ENCODE measurements at regions not wholly inside any gene's neighbourhood (a gene's known extent, or its start where the extent isn't known, plus 50 kb on each side); places are given as distances from the start of the nearest gene placed in this dataset.

DNA sequence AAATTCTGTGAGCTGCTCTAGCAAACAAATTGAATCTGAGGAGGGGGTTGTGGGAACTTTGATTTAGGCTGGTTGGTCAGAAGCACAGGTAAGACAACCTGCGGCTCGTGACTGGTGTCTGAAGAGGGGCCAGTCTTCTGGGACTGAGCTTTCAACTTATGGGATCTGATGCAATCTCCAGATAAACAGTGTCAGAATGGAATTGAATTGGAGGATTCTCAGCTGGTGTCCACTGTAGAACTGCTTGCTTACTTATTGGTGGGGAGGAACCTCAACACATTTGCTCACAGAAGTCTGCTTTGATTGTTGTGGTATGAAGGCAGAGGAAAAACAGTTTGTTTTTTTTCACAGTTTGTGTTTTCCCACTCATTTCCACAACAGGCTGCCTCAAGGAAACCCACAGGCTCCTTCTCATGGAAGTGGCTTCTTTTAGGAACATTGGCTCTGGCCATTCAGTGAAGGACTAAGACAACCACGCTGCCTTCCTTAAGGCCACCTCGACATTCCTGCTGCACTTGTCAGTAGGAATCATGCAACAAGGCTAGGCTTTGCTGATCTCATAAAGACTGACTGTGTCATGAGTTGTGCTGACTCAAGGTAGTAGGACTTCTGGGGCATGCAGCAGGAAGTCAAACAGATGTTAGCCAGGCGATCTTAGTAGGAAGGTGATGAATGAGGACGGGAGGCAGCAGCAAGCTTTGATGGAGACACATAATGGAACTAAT lies 104.7 kb downstream of the TSN start:
- H3K9ac ChIP-seq (ENCODE audit: insufficient read depth in 1 of 2, low read length in 2 of 2) = no peak overlapping the region
- H3K27ac ChIP-seq (ENCODE audit: low read depth in 1 of 2, low read length in 1 of 2) = no peak overlapping the region
- no peaks in the 10 kb centered on the region for H3K27me3 ChIP-seq (ENCODE audit: control insufficient read depth in 3 of 3, insufficient read depth in 3 of 3, low read length in 2 of 3)
- peaks cover 0 to 2% (median 0%) of the 10 kb centered on the region in 4 donors for H3K9me3 ChIP-seq (ENCODE audit: control insufficient read depth in 4 of 4, insufficient read depth in 3 of 4, low read length in 3 of 4)
- H3K4me3 ChIP-seq = no peak overlapping the region
- H3K36me3 ChIP-seq (ENCODE audit: control insufficient read depth in 4 of 4, insufficient read depth in 4 of 4, low read length in 4 of 4) = no peaks in the 10 kb centered on the region
- WGBS, 2 donors = 71 to 78% methylated on average over 6 of the region's 6 CpGs
- TF ChIP-seq, protein P1, sequence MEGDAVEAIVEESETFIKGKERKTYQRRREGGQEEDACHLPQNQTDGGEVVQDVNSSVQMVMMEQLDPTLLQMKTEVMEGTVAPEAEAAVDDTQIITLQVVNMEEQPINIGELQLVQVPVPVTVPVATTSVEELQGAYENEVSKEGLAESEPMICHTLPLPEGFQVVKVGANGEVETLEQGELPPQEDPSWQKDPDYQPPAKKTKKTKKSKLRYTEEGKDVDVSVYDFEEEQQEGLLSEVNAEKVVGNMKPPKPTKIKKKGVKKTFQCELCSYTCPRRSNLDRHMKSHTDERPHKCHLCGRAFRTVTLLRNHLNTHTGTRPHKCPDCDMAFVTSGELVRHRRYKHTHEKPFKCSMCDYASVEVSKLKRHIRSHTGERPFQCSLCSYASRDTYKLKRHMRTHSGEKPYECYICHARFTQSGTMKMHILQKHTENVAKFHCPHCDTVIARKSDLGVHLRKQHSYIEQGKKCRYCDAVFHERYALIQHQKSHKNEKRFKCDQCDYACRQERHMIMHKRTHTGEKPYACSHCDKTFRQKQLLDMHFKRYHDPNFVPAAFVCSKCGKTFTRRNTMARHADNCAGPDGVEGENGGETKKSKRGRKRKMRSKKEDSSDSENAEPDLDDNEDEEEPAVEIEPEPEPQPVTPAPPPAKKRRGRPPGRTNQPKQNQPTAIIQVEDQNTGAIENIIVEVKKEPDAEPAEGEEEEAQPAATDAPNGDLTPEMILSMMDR (IDR thresholded peaks at IDR 0.05; ENCODE audit: control extremely low read depth, extremely low read depth) = no peak
- DNase-seq = no peak
- peaks cover 0 to 9% (median 0%) of the 10 kb centered on the region in 5 donors for H3K4me1 ChIP-seq (ENCODE audit: control insufficient read depth in 5 of 5, insufficient read depth in 5 of 5, low read length in 5 of 5)
- no peak for ATAC-seq (ENCODE audit: insufficient read depth, low FRiP score)

DNA sequence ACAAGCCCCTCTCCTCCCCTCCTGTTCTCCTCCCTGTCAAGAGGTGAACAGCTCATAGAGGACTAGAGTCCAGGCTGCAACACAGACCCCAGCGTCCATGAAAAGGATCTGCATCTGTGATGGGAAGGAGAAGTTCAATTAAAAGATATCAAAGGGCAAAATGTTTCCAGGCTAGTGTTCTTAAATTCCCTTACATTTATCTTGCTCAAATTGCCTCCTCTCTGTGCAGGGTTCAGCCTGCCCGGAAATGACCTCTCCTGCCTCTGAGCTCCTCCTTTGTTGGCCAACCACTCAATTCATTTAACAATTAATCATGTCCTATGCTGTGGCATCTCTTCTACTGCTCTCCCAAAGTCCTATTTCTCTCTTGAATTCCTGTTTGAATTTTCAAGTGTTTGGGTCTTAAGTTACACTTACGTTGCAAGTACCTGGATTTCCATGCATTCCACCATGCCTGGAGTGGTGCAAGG lies 105.3 kb downstream of the TSN start:
- H3K4me3 ChIP-seq = no peak overlapping the region
- H3K9ac ChIP-seq (ENCODE audit: insufficient read depth in 1 of 2, low read length in 2 of 2) = no peak overlapping the region
- H3K36me3 ChIP-seq (ENCODE audit: control insufficient read depth in 4 of 4, insufficient read depth in 4 of 4, low read length in 4 of 4) = no peaks in the 10 kb centered on the region
- WGBS, 2 donors = 50 to 84% methylated on average over 3 of the region's 3 CpGs
- H3K4me1 ChIP-seq (ENCODE audit: control insufficient read depth in 5 of 5, insufficient read depth in 5 of 5, low read length in 5 of 5) = peaks cover 0 to 8% (median 0%) of the 10 kb centered on the region in 5 donors
- H3K9me3 ChIP-seq (ENCODE audit: control insufficient read depth in 4 of 4, insufficient read depth in 3 of 4, low read length in 3 of 4) = peaks cover 0 to 2% (median 0%) of the 10 kb centered on the region in 4 donors
- DNase-seq = no peak
- no peaks in the 10 kb centered on the region for H3K27me3 ChIP-seq (ENCODE audit: control insufficient read depth in 3 of 3, insufficient read depth in 3 of 3, low read length in 2 of 3)
- TF ChIP-seq, protein P1 (IDR thresholded peaks at IDR 0.05; ENCODE audit: control extremely low read depth, extremely low read depth) = no peak
- no peak for ATAC-seq (ENCODE audit: insufficient read depth, low FRiP score)
- no peak overlapping the region for H3K27ac ChIP-seq (ENCODE audit: low read depth in 1 of 2, low read length in 1 of 2)

DNA sequence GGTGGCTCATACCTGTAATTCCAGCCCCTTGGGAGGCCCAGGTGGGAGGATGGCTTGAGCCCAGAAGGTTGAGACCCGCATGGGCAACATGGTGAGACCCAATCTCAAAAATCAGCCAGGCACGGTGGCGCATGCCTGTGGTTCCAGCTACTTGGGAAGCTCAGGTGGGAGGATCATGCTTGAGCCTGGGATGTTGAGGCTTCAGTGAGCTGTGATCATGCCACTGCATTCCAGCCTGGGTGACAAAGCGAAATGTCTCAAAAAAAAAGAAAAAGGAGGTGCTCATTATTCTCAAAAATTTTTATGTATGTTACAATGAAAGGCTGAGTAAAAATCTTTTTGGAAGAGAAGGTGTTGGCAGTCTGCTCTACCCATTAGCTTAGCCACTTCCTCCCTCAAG lies 106.8 kb downstream of the TSN start:
- Histone ChIP-seq H3K4me3 (no peak overlapping the region), H3K9ac (ENCODE audit: insufficient read depth in 1 of 2, low read length in 2 of 2) (no peak overlapping the region)
- TF ChIP-seq, protein P1 (IDR thresholded peaks at IDR 0.05; ENCODE audit: control extremely low read depth, extremely low read depth) = no peak

More for the DNA sequence above, 106.8 kb downstream of the TSN start:
- DNase-seq (no peak), ATAC-seq (ENCODE audit: insufficient read depth, low FRiP score) (no peak)
- WGBS, 2 donors = 91 to 99% methylated on average over 4 of the region's 4 CpGs
- no peaks in the 10 kb centered on the region for H3K4me1 ChIP-seq (ENCODE audit: control insufficient read depth in 5 of 5, insufficient read depth in 5 of 5, low read length in 5 of 5)
- H3K9me3 ChIP-seq (ENCODE audit: control insufficient read depth in 4 of 4, insufficient read depth in 3 of 4, low read length in 3 of 4) = peaks cover 0 to 2% (median 0%) of the 10 kb centered on the region in 4 donors
- no peaks in the 10 kb centered on the region for H3K27me3 ChIP-seq (ENCODE audit: control insufficient read depth in 3 of 3, insufficient read depth in 3 of 3, low read length in 2 of 3)
- H3K27ac ChIP-seq (ENCODE audit: low read depth in 1 of 2, low read length in 1 of 2) = no peak overlapping the region
- H3K36me3 ChIP-seq (ENCODE audit: control insufficient read depth in 4 of 4, insufficient read depth in 4 of 4, low read length in 4 of 4) = no peaks in the 10 kb centered on the region
